HL-60 (cell line): ENCODE measurements at regions not wholly inside any gene's neighbourhood (a gene's known extent, or its start where the extent isn't known, plus 50 kb on each side); places are given as distances from the start of the nearest gene placed in this dataset.

Experiments
- DNase-seq, 2 experiments: peaks; one replicate each; pipeline ENCODE4 v3.0.0-alpha.2; 2010 to 2020; ENCODE audit warnings: low read depth in 1 of 2, low spot score in 1 of 2
- H3K27ac ChIP-seq: fragments of 250-450 bp; sonication (Bioruptor Pico); replicated peaks from 2 replicates; pipeline ENCODE4 v1.5.1; 2020; ENCODE audit warnings: mild to moderate bottlenecking, moderate library complexity
- H3K27me3 ChIP-seq: fragments of 250-450 bp; sonication (Bioruptor Pico); 2 replicates; pipeline ENCODE4 v1.5.1; 2021; ENCODE audit warnings: mild to moderate bottlenecking, moderate library complexity; ENCODE audit not compliant: insufficient read depth, poor library complexity, severe bottlenecking
- H3K4me3 ChIP-seq: replicated peaks from 2 replicates; pipeline ENCODE4 v1.5.1; 2011; ENCODE audit warnings: mild to moderate bottlenecking, control low read depth, low read length; ENCODE audit not compliant: insufficient read depth
- GABPA ChIP-seq: IDR thresholded peaks from 2 replicates; pipeline ENCODE4 v1.6.1; 2012; ENCODE audit warnings: low read depth
- POLR2AphosphoS5 ChIP-seq: IDR thresholded peaks from 2 replicates; pipeline ENCODE4 v1.6.1; 2012; ENCODE audit warnings: low read depth
- SPI1 ChIP-seq: IDR thresholded peaks from 2 replicates; pipeline ENCODE4 v1.6.1; 2012; ENCODE audit warnings: low read depth, mild to moderate bottlenecking, borderline replicate concordance
- TF ChIP-seq, protein P1 (sequence below): IDR thresholded peaks from one replicate; pipeline ENCODE4 v1.5.1; 2011; ENCODE audit warnings: low read length, control low read depth, inconsistent platforms; ENCODE audit not compliant: insufficient read depth
- TF ChIP-seq, protein P2 (sequence below): IDR thresholded peaks from 2 replicates; pipeline ENCODE4 v1.6.1; 2012; ENCODE audit warnings: low read depth; ENCODE audit not compliant: insufficient replicate concordance

DNA sequence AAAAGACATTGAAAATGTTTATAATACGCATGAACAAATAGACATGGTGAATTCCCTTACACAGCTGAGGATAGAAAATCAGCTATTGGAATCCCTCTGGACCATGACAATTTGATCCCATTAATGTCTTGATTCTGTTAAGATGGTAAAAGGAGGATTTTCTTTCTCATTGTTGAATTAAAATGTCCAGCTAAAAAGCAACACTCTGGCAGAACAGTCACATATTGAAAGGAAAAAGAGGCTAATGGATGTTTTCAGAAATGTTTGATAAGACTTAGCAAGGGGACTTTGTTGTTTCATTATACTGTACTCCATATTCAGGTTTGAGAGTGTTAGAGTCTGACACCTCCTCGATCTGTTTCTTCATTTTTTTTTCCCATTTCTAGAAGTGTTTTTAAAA lies 296.0 kb downstream of the OLFM4 start:
- DNase-seq: no peak
- TF ChIP-seq, protein P1, sequence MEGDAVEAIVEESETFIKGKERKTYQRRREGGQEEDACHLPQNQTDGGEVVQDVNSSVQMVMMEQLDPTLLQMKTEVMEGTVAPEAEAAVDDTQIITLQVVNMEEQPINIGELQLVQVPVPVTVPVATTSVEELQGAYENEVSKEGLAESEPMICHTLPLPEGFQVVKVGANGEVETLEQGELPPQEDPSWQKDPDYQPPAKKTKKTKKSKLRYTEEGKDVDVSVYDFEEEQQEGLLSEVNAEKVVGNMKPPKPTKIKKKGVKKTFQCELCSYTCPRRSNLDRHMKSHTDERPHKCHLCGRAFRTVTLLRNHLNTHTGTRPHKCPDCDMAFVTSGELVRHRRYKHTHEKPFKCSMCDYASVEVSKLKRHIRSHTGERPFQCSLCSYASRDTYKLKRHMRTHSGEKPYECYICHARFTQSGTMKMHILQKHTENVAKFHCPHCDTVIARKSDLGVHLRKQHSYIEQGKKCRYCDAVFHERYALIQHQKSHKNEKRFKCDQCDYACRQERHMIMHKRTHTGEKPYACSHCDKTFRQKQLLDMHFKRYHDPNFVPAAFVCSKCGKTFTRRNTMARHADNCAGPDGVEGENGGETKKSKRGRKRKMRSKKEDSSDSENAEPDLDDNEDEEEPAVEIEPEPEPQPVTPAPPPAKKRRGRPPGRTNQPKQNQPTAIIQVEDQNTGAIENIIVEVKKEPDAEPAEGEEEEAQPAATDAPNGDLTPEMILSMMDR: no peak
- no peak for TF ChIP-seq SPI1
- no peak for TF ChIP-seq POLR2AphosphoS5
- TF ChIP-seq GABPA: no peak
- TF ChIP-seq, protein P2, sequence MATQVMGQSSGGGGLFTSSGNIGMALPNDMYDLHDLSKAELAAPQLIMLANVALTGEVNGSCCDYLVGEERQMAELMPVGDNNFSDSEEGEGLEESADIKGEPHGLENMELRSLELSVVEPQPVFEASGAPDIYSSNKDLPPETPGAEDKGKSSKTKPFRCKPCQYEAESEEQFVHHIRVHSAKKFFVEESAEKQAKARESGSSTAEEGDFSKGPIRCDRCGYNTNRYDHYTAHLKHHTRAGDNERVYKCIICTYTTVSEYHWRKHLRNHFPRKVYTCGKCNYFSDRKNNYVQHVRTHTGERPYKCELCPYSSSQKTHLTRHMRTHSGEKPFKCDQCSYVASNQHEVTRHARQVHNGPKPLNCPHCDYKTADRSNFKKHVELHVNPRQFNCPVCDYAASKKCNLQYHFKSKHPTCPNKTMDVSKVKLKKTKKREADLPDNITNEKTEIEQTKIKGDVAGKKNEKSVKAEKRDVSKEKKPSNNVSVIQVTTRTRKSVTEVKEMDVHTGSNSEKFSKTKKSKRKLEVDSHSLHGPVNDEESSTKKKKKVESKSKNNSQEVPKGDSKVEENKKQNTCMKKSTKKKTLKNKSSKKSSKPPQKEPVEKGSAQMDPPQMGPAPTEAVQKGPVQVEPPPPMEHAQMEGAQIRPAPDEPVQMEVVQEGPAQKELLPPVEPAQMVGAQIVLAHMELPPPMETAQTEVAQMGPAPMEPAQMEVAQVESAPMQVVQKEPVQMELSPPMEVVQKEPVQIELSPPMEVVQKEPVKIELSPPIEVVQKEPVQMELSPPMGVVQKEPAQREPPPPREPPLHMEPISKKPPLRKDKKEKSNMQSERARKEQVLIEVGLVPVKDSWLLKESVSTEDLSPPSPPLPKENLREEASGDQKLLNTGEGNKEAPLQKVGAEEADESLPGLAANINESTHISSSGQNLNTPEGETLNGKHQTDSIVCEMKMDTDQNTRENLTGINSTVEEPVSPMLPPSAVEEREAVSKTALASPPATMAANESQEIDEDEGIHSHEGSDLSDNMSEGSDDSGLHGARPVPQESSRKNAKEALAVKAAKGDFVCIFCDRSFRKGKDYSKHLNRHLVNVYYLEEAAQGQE: no peak
- Histone ChIP-seq H3K4me3 (no peak overlapping the region), H3K27ac (no peak overlapping the region), H3K27me3 (no peaks in the 10 kb centered on the region)

DNA sequence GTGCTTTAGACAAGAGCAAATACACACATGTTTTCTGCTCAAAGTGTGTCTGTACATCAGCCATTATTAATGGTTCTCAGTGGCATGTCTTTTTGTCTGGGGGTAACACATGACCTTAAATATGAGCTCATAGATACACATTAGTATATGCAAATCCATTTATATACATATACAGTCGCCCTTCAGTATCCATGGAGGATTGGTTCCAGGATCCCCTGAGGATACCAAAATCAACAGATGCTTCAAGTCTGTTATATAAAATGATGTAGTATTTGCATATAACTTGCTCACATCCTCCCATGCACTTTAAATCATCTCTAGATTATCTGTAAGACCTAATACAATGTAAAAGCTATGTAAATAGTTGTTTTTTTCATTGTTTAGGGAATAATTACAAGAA lies 298.1 kb downstream of the OLFM4 start:
- Histone ChIP-seq H3K27me3 (no peaks in the 10 kb centered on the region), H3K4me3 (no peak overlapping the region), H3K27ac (no peak overlapping the region)
- TF ChIP-seq, protein P2: no peak
- TF ChIP-seq, protein P1: no peak
- TF ChIP-seq SPI1 (no peak), GABPA (no peak), POLR2AphosphoS5 (no peak)
- no peak for DNase-seq

DNA sequence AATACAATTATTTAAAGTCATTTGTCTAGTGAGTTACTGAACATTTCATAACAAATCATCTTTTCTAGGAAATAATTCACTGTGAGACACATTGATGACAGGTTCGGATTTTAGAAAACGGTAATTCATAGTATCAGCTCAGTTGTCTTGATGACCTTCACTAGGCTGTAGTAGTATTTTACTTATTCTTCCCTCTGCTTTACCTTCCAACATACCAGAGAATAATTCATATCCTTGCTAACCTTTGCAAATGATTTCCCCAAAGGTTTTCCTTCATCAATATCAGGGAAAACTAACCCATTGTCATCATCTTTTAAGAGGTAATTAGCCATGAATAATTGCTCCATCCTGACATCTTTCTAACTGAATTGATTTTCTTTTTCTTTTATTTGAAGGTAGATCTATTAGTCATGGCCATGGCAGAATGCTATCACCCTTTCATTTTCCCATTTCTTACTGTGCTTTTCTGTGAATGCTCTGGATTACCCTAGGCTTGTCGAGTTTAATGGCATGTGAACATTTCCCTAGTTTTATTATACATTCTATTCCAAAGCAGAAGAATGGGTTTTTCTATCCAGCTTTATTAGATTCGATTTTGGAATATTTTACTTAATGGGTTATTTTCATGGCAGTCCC lies 299.2 kb downstream of the OLFM4 start:
- TF ChIP-seq GABPA: no peak
- TF ChIP-seq, protein P2: no peak
- no peak for TF ChIP-seq POLR2AphosphoS5
- no peak for TF ChIP-seq SPI1
- TF ChIP-seq, protein P1: no peak
- no peaks in the 10 kb centered on the region for H3K27me3 ChIP-seq
- no peak for DNase-seq
- H3K4me3 ChIP-seq: no peak overlapping the region
- no peak overlapping the region for H3K27ac ChIP-seq
